CD4-positive, alpha-beta T cell treated with Interleukin-6 at 100 ng/mL for 8 hours (primary cell): ENCODE measurements at regions not wholly inside any gene's neighbourhood (a gene's known extent, or its start where the extent isn't known, plus 50 kb on each side); places are given as distances from the start of the nearest gene placed in this dataset.

Experiments
- DNase-seq: peaks from one replicate; pipeline ENCODE4 v3.0.0-alpha.2; 2020; ENCODE audit warnings: mixed read lengths, low spot score

GRCh38 chr10:14468023-14468441 is 137.3 kb upstream of the FRMD4A start:
- DNase-seq = no peak

DNA sequence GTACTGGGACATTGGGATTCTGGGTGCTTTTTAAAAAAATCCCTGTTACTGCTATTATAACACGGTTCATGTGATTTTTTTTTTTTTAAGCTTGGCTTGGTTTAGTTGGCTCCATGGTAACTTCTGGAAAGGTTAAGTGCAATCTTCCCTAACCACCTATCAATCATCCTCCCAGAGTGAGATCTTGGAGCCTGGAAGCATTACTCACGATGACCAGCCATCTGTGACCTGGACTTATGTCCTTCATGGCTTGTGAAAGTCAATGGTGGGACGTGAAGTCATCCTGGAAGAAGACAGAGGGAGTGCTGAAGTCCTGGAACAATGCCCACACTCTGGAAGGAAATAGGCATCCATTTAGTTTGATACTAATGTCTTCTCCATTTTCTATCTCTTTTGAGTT is 135.5 kb upstream of the FRMD4A start:
- DNase-seq = no peak

- DNase-seq = no peak
Observed at GRCh38 chr10:14460447-14460846, 129.7 kb upstream of the FRMD4A start.

- DNase-seq = no peak
Observed at GRCh38 chr10:14459665-14460064, 128.9 kb upstream of the FRMD4A start.

- DNase-seq = no peak
Observed at GRCh38 chr10:14456870-14457266, 126.1 kb upstream of the FRMD4A start.

GRCh38 chr10:14456218-14456869 is 125.6 kb upstream of the FRMD4A start:
- no peak for DNase-seq

DNA sequence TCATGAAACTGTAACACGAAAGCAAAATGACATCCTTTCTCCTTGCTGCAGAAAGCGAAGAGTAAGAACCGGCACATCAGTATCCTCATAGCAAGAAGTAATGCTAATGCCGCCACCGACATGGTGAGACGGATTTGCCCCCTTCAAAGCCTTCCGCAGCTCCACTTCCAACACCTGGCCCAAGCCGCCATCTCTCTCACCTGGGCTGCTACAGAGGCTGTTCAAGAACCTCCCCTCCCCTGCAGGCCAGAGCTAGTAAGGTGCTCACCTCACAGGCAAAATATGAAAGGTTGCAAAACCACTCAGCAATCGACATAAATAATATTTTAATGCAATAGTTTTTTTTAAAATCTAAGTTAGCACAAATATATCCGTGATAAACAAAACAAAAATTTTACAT is 123.9 kb upstream of the FRMD4A start:
- no peak for DNase-seq

- no peak for DNase-seq
Observed at GRCh38 chr10:14454206-14454605, 123.5 kb upstream of the FRMD4A start.

GRCh38 chr10:14453593-14453992 is 122.9 kb upstream of the FRMD4A start:
- no peak for DNase-seq

- no peak for DNase-seq
Observed at GRCh38 chr10:14451341-14451740, 120.6 kb upstream of the FRMD4A start.

DNA sequence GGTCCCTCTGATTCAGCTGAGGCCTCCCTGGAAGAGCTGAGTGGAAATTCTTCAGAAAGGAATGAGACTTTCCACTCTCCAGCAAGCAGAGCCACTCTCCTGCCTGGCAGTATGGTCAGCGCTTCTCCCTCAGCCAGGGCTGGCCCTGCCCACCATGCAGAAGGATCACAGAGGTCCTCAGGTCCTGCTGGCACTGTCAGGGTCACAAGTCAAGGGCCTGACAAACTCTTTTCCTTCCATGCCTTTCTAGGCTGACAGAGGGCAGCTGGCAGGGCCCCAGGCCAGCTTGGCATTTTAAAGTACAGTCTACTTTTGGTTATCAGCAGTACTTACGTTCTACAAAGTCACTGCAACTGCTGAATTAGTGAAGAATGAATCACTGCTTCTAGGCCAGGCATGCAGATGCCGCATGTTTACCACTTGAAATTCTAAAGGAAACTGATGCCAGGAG is 119.3 kb upstream of the FRMD4A start:
- no peak for DNase-seq

DNA sequence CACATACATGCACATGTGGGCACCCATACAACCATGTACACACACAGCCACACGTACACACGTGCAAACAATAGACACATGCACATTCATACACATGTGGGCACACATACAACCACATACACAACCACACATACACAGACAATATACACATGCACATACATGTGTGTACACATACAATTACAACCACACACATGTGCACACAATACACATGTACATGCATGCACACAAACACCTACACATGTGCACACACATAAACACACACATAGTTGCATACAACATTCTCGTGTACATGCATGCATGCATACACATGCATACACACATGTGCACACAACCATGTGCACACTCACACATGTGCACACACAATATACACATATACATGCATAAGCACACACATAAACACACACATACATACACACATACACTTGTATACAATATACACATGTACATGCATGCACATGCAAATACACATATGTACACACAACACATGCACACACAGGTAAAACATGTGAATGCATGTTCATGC is 118.6 kb upstream of the FRMD4A start:
- no peak for DNase-seq

DNA sequence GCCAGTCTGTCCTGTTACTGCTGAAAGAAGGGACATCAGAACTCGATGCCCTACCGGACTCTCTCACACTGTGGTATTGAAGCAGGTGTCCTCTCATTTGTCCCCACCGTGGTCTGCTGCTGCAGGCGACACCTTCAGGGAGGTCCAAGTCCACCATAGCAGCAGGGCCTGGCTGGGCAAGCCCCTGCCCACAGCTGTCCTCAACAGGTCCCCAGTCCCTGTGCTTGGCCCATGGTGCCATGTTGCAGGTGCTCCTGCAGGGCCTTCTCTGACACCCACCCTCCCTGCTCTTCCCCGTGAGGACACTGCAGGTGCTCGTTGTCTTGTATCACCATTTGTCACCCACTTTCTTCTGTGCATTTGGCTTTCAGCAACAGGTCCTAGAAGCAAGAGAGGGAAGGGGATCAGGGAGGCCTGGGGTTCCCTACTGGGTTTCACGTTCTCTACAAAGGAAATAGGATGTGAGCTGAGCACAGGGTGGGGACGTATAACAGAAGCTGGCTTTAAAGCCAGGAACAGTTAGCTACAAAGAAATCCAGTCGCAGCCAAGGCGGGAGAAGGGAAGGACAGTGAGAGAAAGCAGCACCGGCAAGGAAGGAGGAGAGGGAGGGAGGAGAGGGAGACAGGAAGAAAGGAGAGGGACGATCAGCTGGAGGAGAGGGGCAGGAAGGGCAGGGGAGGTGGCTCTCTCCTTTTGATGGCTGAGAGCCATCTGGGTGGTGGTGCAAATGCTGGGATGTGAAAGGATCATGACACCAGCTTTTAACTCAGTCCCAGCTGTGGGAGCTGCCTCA is 117.7 kb upstream of the FRMD4A start:
- no peak for DNase-seq

- no peak for DNase-seq
Observed at GRCh38 chr10:14447094-14447839, 116.5 kb upstream of the FRMD4A start.

DNA sequence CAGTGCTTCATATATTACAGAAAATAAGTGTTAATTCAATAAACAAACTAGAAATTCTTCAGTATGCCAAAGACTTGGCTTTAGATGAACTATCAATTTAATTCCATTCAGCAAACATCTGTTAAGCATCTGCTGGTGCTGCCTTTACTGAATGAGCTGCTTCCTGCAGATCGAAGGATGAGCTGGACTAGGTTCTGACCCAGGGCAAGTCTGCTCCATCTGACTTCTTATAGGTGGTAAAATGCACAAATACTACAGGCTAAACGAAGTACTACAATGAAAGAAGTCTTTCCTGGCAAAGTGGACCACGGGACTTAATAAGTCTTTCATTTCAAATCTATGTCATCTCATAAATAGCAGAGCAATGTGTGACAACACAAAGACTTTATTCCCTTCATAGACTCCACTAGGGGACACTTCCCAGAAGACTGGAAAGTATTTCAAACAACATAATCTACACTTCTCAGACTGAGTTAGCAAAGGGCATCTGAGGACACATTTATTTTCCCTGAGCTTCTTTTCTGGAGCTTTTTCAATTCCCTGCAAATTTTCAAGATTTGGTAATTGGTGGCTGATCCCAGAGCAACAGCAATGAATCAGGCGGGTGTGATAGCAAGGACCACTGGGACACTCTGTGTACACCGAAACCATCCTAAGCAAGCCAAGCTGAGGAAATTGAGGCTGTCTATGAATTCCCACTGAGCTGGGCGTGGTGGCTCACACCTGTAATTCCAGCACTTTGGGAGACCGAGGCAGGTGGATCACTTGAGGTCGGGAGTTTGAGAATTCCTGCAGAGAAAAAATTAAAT is 108.9 kb upstream of the FRMD4A start:
- DNase-seq = no peak

DNA sequence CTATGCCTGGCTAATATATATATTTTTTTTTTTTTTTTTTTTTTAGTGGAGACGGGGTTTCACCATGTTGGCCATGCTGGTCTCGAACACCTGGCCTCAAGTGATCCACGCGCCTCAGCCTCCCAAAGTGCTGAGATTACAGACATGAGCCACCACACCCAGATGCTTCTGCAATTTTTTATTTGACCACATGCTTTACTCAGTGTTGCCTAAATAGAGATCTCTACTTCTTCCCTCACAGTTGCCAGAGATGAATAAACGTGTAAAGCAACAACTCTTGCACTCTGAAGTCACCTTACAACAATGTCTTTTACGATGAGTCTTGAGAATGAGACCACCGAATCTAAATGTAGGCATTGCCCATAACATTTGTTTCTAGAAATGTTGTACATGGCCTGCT is 107.9 kb upstream of the FRMD4A start:
- no peak for DNase-seq

DNA sequence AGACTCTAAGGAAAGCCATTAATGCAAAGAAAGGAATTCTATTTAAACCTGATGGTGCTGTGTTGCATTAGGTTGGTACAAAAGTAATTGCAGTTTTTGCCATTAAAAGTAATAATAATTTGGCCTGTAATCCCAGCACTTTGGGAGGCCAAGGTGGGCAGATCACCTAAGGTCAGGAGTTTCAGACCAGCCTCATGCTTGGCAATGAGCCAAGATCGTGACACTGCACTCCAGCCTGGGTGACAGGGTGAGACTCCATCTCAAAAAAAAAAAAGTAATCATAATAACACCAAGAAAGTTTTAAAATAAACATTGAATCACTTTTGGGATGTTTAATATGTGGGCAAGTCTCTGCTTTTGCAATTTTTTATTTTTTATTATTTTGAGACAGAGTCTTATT is 107.3 kb upstream of the FRMD4A start:
- no peak for DNase-seq

DNA sequence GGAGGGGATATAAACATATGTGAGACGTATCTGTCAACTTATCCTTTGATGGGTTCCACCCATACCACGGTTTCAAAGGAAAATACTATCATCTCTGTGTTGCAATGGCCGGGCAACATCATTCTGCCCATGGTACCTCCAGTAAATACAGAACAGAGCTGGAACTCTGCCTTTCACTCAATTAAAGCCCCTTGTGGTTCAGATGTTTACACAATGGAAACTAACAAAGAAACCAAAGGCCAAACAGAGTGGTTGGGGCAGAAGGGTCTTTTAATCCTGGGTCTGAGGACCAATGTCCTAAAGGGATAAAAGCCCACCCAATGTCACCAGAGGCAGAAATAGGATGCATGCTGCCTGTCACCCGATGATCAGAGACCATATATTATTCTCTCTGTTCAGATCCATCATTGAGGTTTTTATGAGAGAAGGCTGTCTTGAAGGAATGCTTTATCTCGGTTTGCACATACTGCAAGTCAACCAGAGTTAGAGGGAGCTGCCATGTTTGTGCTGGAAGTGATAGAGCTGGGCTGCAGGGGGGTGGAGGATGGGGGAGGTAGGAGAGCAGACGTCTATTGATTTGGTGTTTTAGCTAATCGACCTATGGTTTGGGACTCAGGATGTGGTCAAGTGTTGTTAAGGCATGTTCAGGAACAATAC is 105.4 kb upstream of the FRMD4A start:
- no peak for DNase-seq

GRCh38 chr10:14433147-14433546 is 102.4 kb upstream of the FRMD4A start:
- no peak for DNase-seq

DNA sequence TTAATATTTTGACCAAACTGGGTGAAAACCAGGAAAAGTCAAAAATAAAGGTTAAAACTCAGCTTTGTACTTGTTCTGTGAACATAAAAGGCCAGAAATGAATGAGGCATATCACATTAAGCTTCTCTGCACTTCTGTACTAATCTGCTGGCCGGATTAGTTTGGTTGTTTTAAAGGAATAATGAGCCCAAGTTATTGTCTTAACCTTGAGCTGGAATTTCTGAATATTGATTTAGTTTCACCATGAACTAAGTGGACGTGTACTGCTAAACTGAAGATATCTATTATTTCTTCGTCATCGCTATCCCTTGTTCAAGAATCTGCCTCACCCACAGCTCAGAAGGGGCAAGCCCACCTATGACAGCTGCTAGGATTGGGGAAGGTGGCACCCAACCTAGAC is 101.1 kb upstream of the FRMD4A start:
- no peak for DNase-seq

GRCh38 chr10:14429043-14429700 is 98.4 kb upstream of the FRMD4A start:
- no peak for DNase-seq
